ENCODE measurements at regions not wholly inside any gene's neighbourhood (a gene's known extent, or its start where the extent isn't known, plus 50 kb on each side); places are given as distances from the start of the nearest gene placed in this dataset.
A peak's percentile ranks its signal among the peaks of the same experiment; 100 is the strongest.

GRCh38 chr13:50512474-50513299 lies 330.8 kb downstream of the DLEU7 start:
- peak; percentile 36 to 42 for DNase-seq

DNA sequence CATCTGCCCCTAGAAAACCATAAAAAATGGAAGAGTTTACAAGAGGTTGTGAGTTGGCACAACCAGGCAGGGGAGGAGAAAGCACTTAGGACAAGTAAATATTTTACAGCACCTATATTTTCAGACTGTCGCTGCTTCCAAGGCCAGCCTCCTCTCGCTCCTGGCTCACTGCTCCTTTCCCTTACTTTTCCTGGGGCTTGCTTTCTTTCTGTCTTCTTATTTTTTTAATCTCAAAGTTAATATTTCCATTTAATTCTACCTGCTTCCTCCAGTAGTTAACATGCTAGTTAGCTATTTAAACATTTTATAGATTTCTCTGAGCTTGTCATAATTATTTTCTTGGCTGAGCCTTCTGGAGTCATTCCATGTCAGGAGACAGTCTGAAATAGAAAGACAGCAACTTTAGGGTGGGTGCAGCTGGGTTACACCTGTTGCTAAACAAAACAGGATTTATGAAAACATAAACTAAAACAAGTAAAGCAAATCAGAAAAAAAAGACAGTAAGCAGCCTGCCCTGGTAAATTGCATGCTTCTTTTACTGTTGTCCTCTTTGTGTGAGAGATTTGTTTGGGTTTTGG lies 330.1 kb downstream of the DLEU7 start:
- DNase-seq: no peak

DNA sequence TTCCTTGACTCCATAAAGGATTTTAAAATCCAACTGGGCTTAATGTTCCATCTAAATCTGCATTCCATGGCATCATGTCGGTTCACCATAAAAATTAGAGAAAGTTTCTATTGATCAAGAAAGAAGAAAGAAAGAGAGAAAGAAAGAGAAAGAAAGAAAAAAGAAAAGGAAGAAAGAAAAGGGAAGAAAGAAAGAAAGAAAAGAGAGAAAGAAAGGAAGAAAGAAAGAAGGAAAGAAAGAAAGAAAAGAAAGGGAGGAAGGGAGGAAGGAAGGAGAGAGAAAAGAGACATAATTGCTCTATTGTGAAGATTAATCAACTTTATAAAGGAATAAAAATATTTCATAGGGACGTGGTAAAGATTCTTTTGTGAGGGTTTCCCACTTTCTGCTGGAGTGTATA lies 329.2 kb downstream of the DLEU7 start:
- no peak for DNase-seq

GRCh38 chr13:50518131-50518530 lies 325.4 kb downstream of the DLEU7 start:
- DNase-seq: no peak

GRCh38 chr13:50518781-50519201 lies 324.7 kb downstream of the DLEU7 start:
- no peak for DNase-seq

DNA sequence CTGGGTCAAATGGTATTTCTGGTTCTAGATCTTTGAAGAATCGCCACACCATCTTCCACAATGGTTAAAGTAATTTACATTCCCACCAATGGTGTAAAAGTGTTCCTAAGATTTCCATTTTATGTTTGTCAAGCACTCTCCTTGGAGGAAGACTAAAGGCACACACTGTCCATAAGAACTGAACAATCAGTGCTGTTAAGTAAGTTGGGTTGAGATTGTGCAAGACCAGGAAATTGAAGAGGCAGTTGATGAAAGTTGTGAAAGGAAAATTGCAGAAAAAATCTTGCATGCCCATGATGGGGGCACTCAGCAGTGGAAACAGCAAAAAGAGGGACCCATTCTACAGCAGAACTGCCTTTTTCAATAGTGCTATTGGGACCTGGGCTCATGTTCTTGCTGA lies 323.6 kb downstream of the DLEU7 start:
- DNase-seq: no peak

GRCh38 chr13:50521006-50521830 lies 322.3 kb downstream of the DLEU7 start:
- no peak for DNase-seq

- no peak for DNase-seq
Observed at GRCh38 chr13:50521831-50522149, 321.7 kb downstream of the DLEU7 start.

DNA sequence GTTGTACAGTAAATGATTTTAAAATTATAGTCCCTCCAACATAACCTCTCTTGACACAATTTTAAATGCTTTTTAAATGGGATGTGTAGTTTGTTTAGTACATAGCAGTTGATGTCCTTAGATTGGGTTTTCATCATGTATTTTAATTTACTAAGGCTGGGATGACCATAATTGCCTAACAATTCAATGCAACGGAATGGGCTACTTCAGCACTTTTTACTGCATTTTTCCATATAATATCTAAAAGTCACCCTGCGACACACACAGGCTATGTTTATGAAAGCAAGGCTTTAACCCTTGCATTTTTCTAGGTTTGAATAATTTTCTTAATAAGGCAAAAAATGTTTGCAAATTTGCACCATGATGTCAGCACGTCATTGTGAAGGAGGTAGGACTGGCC lies 321.0 kb downstream of the DLEU7 start:
- DNase-seq: no peak

DNA sequence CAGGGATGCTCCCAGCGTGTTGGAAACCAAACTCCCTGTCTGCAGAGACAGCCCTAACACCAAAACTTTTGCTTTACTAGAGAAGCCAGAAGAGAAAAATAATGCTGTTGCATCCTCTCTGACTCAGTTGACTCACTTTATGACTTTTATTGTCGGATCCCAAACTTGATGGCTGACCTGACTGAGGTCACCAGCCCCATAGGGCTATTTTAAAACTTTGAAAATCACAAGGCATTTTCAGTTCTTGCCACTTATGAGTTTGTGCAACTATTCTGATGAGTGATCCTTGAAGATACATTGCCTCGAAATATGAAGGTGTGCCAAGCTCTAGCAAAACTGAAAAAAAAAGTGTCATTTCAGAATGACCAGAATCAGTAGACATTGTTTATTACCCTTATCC lies 320.2 kb downstream of the DLEU7 start:
- no peak for DNase-seq

DNA sequence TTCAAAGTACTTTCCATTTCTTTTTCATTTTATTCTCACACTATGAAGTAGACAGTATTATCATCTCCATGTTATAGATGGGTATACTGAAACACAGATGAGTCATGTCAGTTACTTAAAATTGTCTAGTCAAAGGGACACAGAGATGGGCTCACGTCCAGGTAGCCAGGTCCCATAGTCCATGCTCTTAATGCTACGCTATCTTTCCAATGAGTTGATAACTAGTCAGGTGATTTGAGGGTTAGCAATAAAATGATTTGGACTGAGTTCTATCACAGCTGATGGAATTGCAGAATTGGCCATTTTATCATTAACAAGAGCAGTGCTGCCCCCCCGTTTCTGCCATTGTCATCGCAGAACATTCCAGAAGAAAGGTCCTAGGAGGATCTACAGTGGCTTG lies 318.9 kb downstream of the DLEU7 start:
- no peak for DNase-seq

- no peak for DNase-seq
Observed at GRCh38 chr13:50526661-50527071, 316.8 kb downstream of the DLEU7 start.

DNA sequence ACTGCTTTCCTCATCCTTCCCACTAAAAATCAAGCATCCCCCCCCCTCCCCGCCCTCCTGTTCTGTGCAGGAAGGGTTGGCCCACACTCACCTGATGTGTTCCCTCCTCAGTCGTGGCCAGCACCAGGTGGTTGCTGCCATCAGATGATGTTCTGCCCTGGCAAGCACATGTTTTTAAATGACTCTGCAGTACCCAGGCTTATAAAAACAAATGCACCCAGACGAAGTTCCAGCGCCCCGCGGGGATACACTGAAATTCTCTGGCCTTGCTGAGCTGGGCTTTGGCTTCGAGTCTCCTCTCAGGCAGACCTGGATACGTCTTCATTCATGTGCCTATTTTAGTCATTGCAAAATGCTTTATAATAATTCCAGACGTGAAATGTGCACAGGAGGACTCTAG lies 316.3 kb downstream of the DLEU7 start:
- DNase-seq: no peak

DNA sequence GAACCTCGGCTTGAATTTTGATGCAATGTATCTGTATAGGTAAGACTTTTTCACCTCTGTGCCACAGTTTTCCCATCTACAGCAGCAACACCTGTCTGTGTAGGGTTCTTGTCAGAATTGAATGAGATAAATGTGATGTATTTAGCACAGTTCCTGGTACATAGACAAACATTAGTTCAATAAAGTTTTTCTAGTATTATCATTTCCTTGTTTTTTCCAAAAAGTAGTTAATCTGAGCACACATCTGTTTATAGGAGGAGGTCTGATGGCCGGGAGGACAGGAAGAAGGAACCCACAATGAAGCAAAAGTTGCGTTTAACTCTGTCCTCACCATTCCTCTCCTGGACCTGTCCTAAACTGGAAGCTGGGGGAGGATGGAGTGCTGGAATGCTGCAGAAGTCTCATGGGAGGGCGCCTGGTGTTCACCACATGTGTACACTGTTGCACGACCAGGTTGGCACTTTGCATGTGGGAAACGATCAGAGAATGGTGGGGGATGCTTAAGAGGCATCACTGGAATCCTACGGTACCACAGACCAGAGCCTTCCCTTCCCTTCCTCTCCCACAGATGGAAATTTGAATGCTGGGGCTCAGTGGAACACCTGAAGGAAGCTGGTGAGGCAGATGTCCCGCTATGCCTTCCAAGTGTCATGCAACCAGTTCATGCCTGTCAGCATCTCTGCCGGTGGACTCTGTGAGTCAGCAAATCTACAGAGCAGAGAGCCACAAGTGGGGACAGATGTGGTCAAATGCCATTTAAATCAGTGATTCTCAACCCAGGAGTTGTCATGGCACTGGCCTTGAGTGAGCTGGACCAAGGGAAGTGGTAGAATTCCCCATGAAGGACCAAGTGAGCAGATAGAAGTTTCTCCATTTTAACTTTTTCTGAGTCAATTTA lies 315.6 kb downstream of the DLEU7 start:
- DNase-seq: no peak

DNA sequence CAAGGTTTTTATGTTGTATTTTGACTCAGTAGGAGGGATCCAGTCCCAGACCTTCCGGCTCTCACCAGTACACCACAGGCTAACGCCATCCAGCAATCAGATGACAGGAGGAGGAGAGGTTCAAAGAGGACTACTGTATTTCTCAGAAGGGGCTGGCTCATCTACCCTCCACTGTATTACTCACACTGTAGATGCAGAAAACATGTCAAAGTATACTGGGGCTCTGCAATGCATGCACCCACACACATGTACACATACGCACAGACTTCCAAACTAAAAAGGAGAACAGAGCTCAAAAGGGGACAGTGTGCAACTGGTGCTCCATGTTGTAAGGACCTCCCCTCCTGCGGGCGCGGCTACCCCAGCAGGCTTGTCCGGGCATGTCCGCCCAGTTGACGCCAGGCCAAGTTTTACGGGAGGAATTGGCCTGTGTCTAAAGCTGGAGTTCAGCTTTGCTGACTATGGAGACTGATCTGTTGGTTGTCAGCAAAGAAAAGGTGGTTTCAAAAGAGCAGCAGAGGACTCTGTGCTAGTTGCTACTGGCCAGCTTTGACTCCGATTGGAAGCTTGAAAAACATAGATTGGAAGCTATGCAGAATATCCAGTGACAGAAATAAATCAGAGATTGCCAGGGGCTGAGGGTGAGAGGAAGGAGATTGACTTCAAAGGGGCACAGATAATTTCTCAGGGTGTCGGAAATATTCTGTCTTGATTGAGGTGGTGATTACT lies 314.2 kb downstream of the DLEU7 start:
- peak in 1 of 2 donors; percentile 26 for DNase-seq

DNA sequence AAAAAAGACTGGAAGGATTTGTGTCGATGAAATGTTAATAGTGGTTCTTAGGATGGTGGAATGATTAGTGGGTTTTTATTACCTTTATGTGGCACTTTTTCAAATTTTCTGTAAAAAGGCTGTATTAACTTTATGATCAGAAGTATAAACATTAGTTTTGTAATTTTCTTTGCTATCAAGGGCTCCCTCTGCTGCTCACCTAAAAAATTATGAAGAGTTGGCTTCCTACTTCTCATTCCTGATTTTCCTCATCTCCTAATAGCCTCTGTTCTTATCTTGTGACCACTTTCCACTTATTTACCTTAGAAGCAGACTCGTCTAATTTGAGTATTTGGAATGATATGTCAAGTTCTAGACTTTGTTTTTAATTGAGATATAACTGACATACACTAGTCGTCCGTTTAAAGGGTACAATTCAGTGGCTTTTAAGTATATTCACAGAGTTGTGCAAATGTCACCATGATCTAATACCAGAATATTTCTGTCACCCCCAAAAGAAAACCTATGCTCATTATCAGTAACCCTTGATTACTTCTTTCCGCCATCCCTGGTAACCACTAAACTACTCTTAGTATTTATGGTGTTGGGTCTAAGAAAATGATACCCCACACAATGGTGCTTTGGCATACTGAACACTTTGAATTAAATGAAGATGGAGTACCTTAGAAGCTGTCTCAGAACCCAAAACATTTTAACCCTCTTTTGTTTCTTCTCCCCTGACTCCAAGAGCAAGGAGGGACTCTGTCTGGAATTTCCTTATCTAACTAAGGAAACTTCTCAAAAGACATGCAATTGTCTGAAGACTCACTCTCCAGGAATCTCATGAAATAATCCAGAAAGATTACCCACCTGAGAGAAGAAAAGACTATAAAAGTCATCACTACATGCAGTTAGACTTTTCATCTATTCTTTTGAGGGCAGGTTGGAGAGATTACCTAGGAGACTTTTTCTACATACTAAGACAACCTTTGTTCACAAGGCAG lies 311.3 kb downstream of the DLEU7 start:
- DNase-seq: no peak

DNA sequence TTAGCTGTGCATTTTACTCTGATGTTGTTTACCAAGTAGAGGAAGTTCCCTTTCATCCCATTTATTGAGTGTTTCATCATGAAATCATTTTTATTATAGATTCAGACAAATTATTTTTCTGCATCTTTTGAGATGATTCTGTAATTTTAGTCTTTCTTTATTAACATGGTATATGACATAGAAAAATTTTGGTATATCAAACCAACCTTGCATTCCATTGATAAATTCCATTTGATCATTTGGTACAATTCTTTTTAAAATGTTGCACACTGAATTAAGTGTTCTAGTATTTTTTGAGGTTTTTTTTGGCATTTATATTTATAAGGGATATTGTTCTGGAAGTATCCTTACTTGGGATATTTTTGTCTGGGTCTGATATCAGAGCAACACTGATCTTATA lies 308.4 kb downstream of the DLEU7 start:
- no peak for DNase-seq

- no peak for DNase-seq
Observed at GRCh38 chr13:50537029-50537428, 306.5 kb downstream of the DLEU7 start.

GRCh38 chr13:50539791-50540530 lies 303.5 kb downstream of the DLEU7 start:
- no peak for DNase-seq

GRCh38 chr13:50543141-50543540 lies 300.4 kb downstream of the DLEU7 start:
- no peak for DNase-seq
